Common myeloid progenitor, CD34-positive (primary cell): ENCODE measurements at regions not wholly inside any gene's neighbourhood (a gene's known extent, or its start where the extent isn't known, plus 50 kb on each side); places are given as distances from the start of the nearest gene placed in this dataset.

Experiments used
- CTCF ChIA-PET: fragments of 350-600 bp; sonication (Branson Sonifier 250); formaldehyde crosslinking; loops from one replicate; lab custom pipeline; 2021; ENCODE audit warnings: antibody characterized with exemption; lab: Charles Lee
- POLR2A ChIA-PET: fragments of 350-600 bp; sonication (Branson Sonifier 250); formaldehyde crosslinking; loops from one replicate; lab custom pipeline; 2021; ENCODE audit warnings: antibody characterized with exemption; lab: Charles Lee
- DNase-seq, 3 donors: peaks; one replicate each; pipeline versions ENCODE4 v3.0.0 to v3.0.0-alpha.2; 2013
- H3K27ac ChIP-seq, 2 experiments: 1 replicate in 1 of 2; 2 replicates in 1 of 2; pipeline ENCODE4 v1.7.0; 2013; ENCODE audit warnings: inconsistent platforms in 2 of 2, low read length in 2 of 2, mild to moderate bottlenecking in 2 of 2, low read depth in 1 of 2, moderate library complexity in 1 of 2; ENCODE audit not compliant: severe bottlenecking in 2 of 2, insufficient read depth in 1 of 2, poor library complexity in 1 of 2
- H3K27me3 ChIP-seq, 5 experiments: replicated peaks in 2 of 5; 1 replicate in 3 of 5; 2 replicates in 2 of 5; pipeline versions ENCODE4 v1.6.1 to v1.7.0; 2013; ENCODE audit warnings: low read length in 4 of 5, mild to moderate bottlenecking in 2 of 5, moderate library complexity in 2 of 5, inconsistent platforms in 1 of 5; ENCODE audit not compliant: insufficient read depth in 5 of 5, control insufficient read depth in 4 of 5
- H3K36me3 ChIP-seq, 4 experiments: 1 replicate in 2 of 4; 2 replicates in 2 of 4; pipeline versions ENCODE4 v1.6.1 to v1.7.0; 2013; ENCODE audit warnings: low read length in 3 of 4, control low read depth in 1 of 4, mild to moderate bottlenecking in 1 of 4; ENCODE audit not compliant: control insufficient read depth in 4 of 4, insufficient read depth in 4 of 4
- H3K4me1 ChIP-seq, 4 experiments: 1 replicate in 3 of 4; 2 replicates in 1 of 4; pipeline versions ENCODE4 v1.6.1 to v1.7.1; 2013; ENCODE audit warnings: low read length in 3 of 4, mild to moderate bottlenecking in 3 of 4, control low read depth in 1 of 4, inconsistent platforms in 1 of 4, moderate library complexity in 1 of 4; ENCODE audit not compliant: control insufficient read depth in 4 of 4, insufficient read depth in 4 of 4; ENCODE audit errors: control extremely low read depth in 1 of 4
- H3K4me3 ChIP-seq, 7 experiments: 1 replicate in 4 of 7; 2 replicates in 3 of 7; pipeline versions ENCODE4 v1.5.1 to v1.7.0; 2013; ENCODE audit warnings: mild to moderate bottlenecking in 7 of 7, low read length in 6 of 7, moderate library complexity in 6 of 7, inconsistent platforms in 2 of 7, low read depth in 2 of 7, control low read depth in 1 of 7; ENCODE audit not compliant: insufficient read depth in 4 of 7, control insufficient read depth in 1 of 7; ENCODE audit errors: extremely low read depth in 1 of 7
- H3K9me3 ChIP-seq, 5 experiments: 1 replicate in 4 of 5; 2 replicates in 1 of 5; pipeline versions ENCODE4 v1.6.1 to v1.7.1; 2013; ENCODE audit warnings: low read length in 4 of 5, mild to moderate bottlenecking in 2 of 5, inconsistent platforms in 1 of 5, low read depth in 1 of 5, moderate library complexity in 1 of 5; ENCODE audit not compliant: control insufficient read depth in 4 of 5, insufficient read depth in 2 of 5; ENCODE audit errors: control extremely low read depth in 1 of 5
- WGBS: methylation state at CpG from one replicate; pipeline ENCODE4 v1.1.5; 2013; ENCODE audit not compliant: insufficient coverage; 5-methylcytosine and 5-hydroxymethylcytosine counted together

GRCh38 chr10:121290674-121291073 lies 307.6 kb downstream of the FGFR2 start:
- no peak overlapping the region for H3K4me3 ChIP-seq
- H3K27me3 ChIP-seq: peaks cover 0 to 4% (median 3%) of the 10 kb centered on the region in 5 experiments
- H3K4me1 ChIP-seq: peaks cover 0 to 6% (median 0%) of the 10 kb centered on the region in 4 experiments
- ChIA-PET CTCF (no interaction called here), POLR2A (no interaction called here)
- no peaks in the 10 kb centered on the region for H3K36me3 ChIP-seq
- WGBS: 95% methylated on average over 2 of the region's 4 CpGs
- H3K9me3 ChIP-seq: no peaks in the 10 kb centered on the region
- H3K27ac ChIP-seq: no peak overlapping the region
- DNase-seq: no peak

DNA sequence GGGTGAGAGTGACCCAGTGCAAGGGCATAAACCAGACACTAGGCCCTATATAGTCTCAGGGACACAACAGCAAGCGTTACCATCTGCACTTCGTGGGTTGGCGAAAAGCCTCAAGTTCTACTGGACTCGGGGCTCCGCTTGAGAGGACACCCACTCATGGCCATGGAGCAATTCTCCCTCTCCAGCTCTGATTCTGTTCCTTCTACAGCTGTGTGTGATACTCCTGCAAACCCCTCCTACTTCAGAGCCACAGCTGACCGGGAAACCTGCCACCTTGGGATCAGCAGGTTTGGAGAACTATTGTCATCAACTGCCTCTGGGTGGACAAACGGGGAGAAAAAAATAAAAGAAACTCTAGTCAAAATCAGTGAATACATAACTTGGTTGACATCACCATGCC lies 306.9 kb downstream of the FGFR2 start:
- Histone ChIP-seq H3K4me1 (peaks cover 0 to 6% (median 0%) of the 10 kb centered on the region in 4 experiments), H3K36me3 (no peaks in the 10 kb centered on the region), H3K27me3 (peaks cover 0 to 4% (median 3%) of the 10 kb centered on the region in 5 experiments), H3K27ac (no peak overlapping the region), H3K4me3 (peak overlapping the region in 1 of 7 experiments; percentile 10), H3K9me3 (no peaks in the 10 kb centered on the region)
- ChIA-PET CTCF (no interaction called here), POLR2A (no interaction called here)
- DNase-seq: no peak
- 100% methylated on average over 6 of the region's 7 CpGs for WGBS

- no peaks in the 10 kb centered on the region for H3K9me3 ChIP-seq
- ChIA-PET POLR2A (no interaction called here), CTCF (no interaction called here)
- H3K27me3 ChIP-seq: peaks cover 0 to 4% (median 3%) of the 10 kb centered on the region in 5 experiments
- H3K4me1 ChIP-seq: peaks cover 0 to 6% (median 0%) of the 10 kb centered on the region in 4 experiments
- H3K27ac ChIP-seq: no peak overlapping the region
- 24% methylated on average over 7 of the region's 8 CpGs for WGBS
- H3K36me3 ChIP-seq: no peaks in the 10 kb centered on the region
- H3K4me3 ChIP-seq: peak overlapping the region in 1 of 7 experiments; percentile 10
- DNase-seq: peak; percentile 8 to 59 (median 38)
Measured at GRCh38 chr10:121291823-121292222, 306.4 kb downstream of the FGFR2 start.

GRCh38 chr10:121292321-121292720 lies 305.9 kb downstream of the FGFR2 start:
- CTCF ChIA-PET: no interaction called here
- Histone ChIP-seq H3K27ac (no peak overlapping the region), H3K4me3 (no peak overlapping the region), H3K27me3 (peaks cover 0 to 4% (median 3%) of the 10 kb centered on the region in 5 experiments), H3K9me3 (no peaks in the 10 kb centered on the region), H3K4me1 (peaks cover 0 to 6% (median 0%) of the 10 kb centered on the region in 4 experiments), H3K36me3 (no peaks in the 10 kb centered on the region)
- WGBS: 91% methylated on average over 4 of the region's 9 CpGs
- DNase-seq: no peak
- POLR2A ChIA-PET: no interaction called here

DNA sequence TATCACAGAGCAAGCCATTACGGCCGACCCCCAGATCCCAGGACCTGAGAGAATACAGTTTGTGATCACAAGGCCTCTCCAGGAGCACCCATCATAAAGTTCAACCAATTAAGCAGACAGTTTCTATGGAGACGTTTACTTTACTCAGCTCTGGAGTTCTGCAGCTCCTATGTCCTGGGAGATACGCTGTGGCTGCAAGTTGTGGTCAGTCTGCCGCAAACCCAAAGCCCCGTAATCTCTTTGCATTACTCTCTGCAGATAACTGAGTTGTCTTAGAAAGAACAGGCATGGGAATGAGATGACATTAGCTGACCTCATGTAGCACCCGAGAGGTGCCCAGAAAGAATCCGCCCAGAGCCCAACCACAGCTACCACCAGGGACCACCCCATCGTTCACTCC lies 305.1 kb downstream of the FGFR2 start:
- Histone ChIP-seq H3K27me3 (peaks cover 0 to 4% (median 3%) of the 10 kb centered on the region in 5 experiments), H3K9me3 (no peaks in the 10 kb centered on the region), H3K36me3 (no peaks in the 10 kb centered on the region), H3K4me3 (no peak overlapping the region), H3K4me1 (peaks cover 0 to 6% (median 0%) of the 10 kb centered on the region in 4 experiments), H3K27ac (no peak overlapping the region)
- CTCF ChIA-PET: no interaction called here
- POLR2A ChIA-PET: no interaction called here
- 96% methylated on average over 7 of the region's 9 CpGs for whole genome bisulfite sequencing
- DNase-seq: no peak

DNA sequence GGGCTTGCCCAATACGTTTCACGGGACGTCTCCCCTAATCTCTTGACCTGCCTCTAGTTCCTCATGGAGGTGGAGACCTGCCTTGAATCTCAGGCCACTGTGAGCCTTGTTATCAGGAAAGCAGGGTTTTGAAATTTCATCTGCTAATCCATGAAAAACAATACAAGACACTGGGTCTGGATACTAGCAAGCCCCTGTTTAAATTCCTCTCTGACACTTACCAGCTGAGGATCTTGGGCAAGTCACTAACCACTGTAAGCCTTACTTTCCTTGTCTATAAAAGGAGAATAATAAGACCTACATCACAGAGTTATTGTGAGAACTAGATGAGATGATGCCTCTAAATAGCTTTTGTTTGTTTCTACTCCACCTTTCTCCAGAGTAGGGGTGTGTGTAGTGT lies 303.6 kb downstream of the FGFR2 start:
- POLR2A ChIA-PET: no interaction called here
- no peak for DNase-seq
- peaks cover 0 to 6% (median 0%) of the 10 kb centered on the region in 4 experiments for H3K4me1 ChIP-seq
- H3K4me3 ChIP-seq: no peak overlapping the region
- peaks cover 0 to 4% (median 3%) of the 10 kb centered on the region in 5 experiments for H3K27me3 ChIP-seq
- WGBS: 100% methylated on average over 2 of the region's 3 CpGs
- H3K36me3 ChIP-seq: no peaks in the 10 kb centered on the region
- CTCF ChIA-PET: no interaction called here
- no peak overlapping the region for H3K27ac ChIP-seq
- H3K9me3 ChIP-seq: no peaks in the 10 kb centered on the region

- Histone ChIP-seq H3K36me3 (no peaks in the 10 kb centered on the region), H3K27me3 (peaks cover 0 to 4% (median 1%) of the 10 kb centered on the region in 5 experiments), H3K9me3 (no peaks in the 10 kb centered on the region), H3K27ac (no peak overlapping the region), H3K4me3 (no peak overlapping the region), H3K4me1 (peaks cover 0 to 6% (median 0%) of the 10 kb centered on the region in 4 experiments)
- WGBS: no CpG with 5 or more reads among the region's 2 CpGs
- DNase-seq: no peak
- ChIA-PET POLR2A (interaction anchor here (0.8 kb wide), 1 partner anchor 28 kb away, joined by 3 read pairs; no protein-coding TSS in a partner anchor), CTCF (no interaction called here)
Measured at GRCh38 chr10:121296378-121296777, 301.9 kb downstream of the FGFR2 start.
